GM19351 (cell line): ENCODE measurements at regions not wholly inside any gene's neighbourhood (a gene's known extent, or its start where the extent isn't known, plus 50 kb on each side); places are given as distances from the start of the nearest gene placed in this dataset.

Experiments
- ATAC-seq: cut with Tn5 transposase; IDR thresholded peaks from one replicate; pipeline ENCODE4 v1.9.1; 2021; ENCODE audit warnings: mild to moderate bottlenecking, moderate library complexity; ENCODE audit not compliant: unreplicated experiment

DNA sequence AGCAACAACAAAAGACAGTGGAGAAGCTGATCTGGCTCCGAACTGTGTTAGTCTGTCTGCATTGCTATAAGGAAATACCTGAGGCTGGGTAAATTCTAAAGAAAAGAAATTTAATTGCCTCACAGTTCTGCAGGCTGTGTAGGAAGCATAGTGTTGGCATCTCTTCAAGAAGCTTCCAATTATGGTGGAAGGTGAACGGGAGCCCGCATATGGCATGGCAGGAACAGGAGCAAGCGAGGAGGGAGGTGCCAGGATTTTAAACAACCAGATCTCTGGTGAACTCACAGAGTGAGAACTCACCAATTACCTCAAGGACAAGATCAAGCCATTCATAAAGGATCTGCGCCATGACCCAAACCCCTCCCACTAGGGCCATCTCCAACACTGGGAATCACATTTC is 293.5 kb downstream of the SMOC2 start:
- no peak for ATAC-seq

DNA sequence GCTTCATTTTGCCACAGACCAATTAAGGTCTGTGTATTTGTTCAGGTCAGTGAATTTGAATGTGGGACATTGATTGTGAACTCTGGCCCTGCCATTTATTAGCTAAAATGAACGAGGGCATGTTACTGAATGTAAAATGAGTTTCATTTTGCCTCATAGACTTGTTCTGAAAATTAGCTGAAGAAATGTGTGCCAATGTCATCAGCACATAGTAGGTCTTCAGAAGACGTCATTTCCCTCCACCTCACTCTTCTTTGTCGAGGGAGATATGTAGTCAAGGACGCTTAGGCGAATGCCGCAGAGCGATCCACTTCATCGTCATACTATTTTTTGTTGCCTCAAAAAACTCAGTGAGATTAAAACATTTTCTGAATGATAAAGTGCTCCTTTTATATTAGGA is 291.7 kb downstream of the SMOC2 start:
- ATAC-seq: no peak

- ATAC-seq: no peak
Observed at GRCh38 chr6:168730931-168731716, 290.1 kb downstream of the SMOC2 start.

DNA sequence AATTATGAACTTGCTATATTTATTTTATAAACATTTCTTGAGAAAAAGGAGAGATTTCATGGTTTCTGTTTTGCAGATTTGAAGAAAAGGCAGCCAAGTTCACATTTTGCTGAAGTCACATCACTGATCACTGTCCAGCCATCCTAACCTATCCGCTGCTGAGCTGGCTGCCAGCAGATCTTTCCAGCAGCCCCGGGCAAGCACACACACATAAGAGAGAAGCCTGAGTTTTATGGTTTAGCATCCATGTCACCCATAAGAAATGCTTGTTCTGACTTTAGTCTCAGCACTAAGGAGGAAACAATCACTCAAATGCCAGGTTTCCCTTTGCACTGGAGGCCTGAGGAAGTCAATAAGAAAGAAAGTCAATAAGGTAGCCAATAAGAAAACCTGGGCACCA is 287.1 kb downstream of the SMOC2 start:
- no peak for ATAC-seq

DNA sequence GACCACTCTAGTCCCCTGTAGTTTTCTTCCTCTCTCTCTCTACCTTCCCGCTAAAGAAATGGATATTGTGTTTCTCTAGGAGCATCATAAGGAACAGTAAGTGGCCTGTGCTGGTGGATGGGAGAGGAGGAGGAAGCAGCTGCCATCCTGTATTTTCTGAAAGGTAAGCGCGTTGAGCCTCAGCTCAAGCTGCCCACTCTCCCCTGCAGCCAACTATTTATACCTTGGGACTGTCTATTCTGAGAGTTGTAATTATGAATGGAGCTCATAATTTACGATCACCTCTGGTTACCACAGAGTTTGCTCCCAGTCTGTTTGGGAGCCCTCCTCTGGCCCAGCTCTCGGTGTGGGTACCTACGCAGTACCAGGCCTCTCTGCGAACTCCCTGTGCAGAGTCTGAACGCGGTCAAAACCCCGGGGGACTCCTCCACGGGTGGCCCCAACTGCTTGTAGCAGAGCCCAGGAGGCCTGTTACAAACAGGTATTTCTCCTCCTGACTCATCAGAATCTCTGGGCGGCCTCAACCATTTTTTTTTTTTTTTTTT is 285.4 kb downstream of the SMOC2 start:
- ATAC-seq: no peak

GRCh38 chr6:168725802-168726201 is 284.8 kb downstream of the SMOC2 start:
- no peak for ATAC-seq

DNA sequence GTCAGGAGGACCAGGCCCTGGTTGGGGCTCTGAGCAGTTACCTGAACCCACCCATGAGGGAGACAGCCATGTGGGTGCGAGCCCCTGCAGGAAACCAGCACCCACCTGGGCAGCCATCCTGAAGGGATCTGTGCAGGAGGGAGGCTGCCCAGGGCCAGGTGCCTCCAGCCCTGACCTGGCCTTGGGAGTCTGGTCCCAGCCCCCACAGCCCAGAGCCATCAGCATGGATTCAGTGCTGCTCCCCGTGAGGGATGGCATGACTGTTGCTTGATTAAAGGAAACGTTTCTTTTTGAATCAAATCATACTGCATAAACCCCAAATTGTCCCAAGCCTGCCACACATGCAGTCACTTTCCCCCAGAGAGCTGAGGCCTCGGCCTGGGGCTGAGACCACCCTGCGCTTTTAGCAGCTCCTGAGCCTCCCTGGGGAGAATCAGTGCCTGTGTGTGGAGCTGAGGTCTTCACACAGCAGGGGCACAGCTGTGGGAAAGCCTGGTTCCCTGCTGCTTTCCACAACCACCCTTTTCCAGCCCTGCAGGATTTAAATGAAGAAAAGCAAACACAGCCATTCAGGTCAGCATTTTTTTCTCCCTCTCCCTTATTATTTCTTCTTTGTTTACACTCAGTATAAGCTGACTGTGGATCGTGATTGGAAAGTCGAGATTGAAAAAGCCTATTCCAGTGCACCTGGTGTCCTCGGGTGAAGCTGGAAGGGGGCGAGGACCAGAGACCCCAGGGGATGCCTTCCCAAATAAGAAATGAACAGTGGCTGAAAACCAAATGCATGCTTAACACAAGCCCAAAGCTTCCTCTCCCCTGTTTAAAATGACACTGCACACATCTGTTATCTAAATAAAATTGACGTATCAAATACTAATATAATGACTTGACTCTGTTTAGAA is 283.9 kb downstream of the SMOC2 start:
- no peak for ATAC-seq

GRCh38 chr6:168724033-168724432 is 283.0 kb downstream of the SMOC2 start:
- ATAC-seq: no peak

DNA sequence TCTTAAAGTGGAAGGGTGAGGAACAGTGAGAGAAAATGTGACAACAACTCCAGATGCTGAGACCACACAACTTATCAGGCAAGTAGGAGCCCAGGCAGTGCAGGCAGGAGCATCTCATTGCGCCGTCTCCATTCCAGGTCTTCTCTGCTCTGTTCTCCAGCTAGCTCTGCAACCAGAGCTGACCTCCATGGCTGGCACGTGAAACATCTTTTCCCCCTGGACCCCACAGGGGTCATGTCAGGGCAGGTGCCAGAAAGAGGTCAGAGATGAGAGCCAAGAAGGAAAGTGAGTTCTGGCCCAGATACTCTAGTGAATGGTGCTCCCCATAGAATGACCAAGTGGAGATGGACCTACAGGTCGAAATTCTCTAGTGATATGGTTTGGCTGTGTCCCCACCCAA is 281.4 kb downstream of the SMOC2 start:
- no peak for ATAC-seq

GRCh38 chr6:168721571-168721970 is 280.6 kb downstream of the SMOC2 start:
- ATAC-seq: no peak

- ATAC-seq: no peak
Observed at GRCh38 chr6:168719901-168720300, 278.9 kb downstream of the SMOC2 start.

- no peak for ATAC-seq
Observed at GRCh38 chr6:168718821-168719475, 278.0 kb downstream of the SMOC2 start.
